Skeletal muscle tissue (tissue), 3 donors: ENCODE measurements at regions not wholly inside any gene's neighbourhood (a gene's known extent, or its start where the extent isn't known, plus 50 kb on each side); places are given as distances from the start of the nearest gene placed in this dataset.

ENCODE experiments used
- H3K27ac ChIP-seq: one replicate; pipeline ENCODE4 v1.7.0; 2013; ENCODE audit warnings: mild to moderate bottlenecking, low read depth, low read length, inconsistent platforms
- H3K27me3 ChIP-seq, 3 donors: one replicate each; pipeline ENCODE4 v1.7.0; 2013; ENCODE audit warnings: low read length in 3 of 3; ENCODE audit not compliant: control insufficient read depth in 3 of 3, insufficient read depth in 3 of 3
- H3K36me3 ChIP-seq, 3 donors: one replicate each; pipeline ENCODE4 v1.7.0; 2013; ENCODE audit warnings: low read length in 3 of 3; ENCODE audit not compliant: control insufficient read depth in 3 of 3, insufficient read depth in 3 of 3
- H3K4me1 ChIP-seq, 3 donors: one replicate each; pipeline ENCODE4 v1.7.0; 2013; ENCODE audit warnings: low read length in 3 of 3, mild to moderate bottlenecking in 3 of 3; ENCODE audit not compliant: control insufficient read depth in 3 of 3, insufficient read depth in 3 of 3
- H3K4me3 ChIP-seq, 3 donors: one replicate each; pipeline ENCODE4 v1.7.0; 2013; ENCODE audit warnings: low read length in 3 of 3
- H3K9ac ChIP-seq, 3 donors: one replicate each; pipeline ENCODE4 v1.7.0; 2013; ENCODE audit warnings: low read length in 3 of 3, mild to moderate bottlenecking in 3 of 3, moderate library complexity in 2 of 3, low read depth in 1 of 3
- H3K9me3 ChIP-seq, 3 donors: one replicate each; pipeline ENCODE4 v1.7.0; 2013; ENCODE audit warnings: low read length in 3 of 3; ENCODE audit not compliant: control insufficient read depth in 3 of 3
- donor health status: Osteomylitis.

GRCh38 chr13:106691861-106692260 lies 123.9 kb upstream of the ARGLU1 start:
- no peak overlapping the region for H3K27ac ChIP-seq
- H3K9me3 ChIP-seq: no peaks in the 10 kb centered on the region
- no peaks in the 10 kb centered on the region for H3K27me3 ChIP-seq
- H3K4me3 ChIP-seq: no peak overlapping the region
- no peak overlapping the region for H3K9ac ChIP-seq
- no peaks in the 10 kb centered on the region for H3K4me1 ChIP-seq
- H3K36me3 ChIP-seq: no peaks in the 10 kb centered on the region

- no peaks in the 10 kb centered on the region for H3K36me3 ChIP-seq
- H3K9ac ChIP-seq: no peak overlapping the region
- H3K27me3 ChIP-seq: no peaks in the 10 kb centered on the region
- no peak overlapping the region for H3K4me3 ChIP-seq
- H3K9me3 ChIP-seq: no peaks in the 10 kb centered on the region
- no peaks in the 10 kb centered on the region for H3K4me1 ChIP-seq
- no peak overlapping the region for H3K27ac ChIP-seq
Observed at GRCh38 chr13:106691341-106691740, 123.4 kb upstream of the ARGLU1 start.

- Histone ChIP-seq H3K36me3 (no peaks in the 10 kb centered on the region), H3K4me1 (no peaks in the 10 kb centered on the region), H3K4me3 (no peak overlapping the region), H3K9me3 (no peaks in the 10 kb centered on the region), H3K27me3 (no peaks in the 10 kb centered on the region), H3K9ac (no peak overlapping the region), H3K27ac (peak overlapping the region; percentile 28)
Observed at GRCh38 chr13:106690779-106691178, 122.8 kb upstream of the ARGLU1 start.

GRCh38 chr13:106689906-106690305 lies 122.0 kb upstream of the ARGLU1 start:
- no peaks in the 10 kb centered on the region for H3K4me1 ChIP-seq
- H3K4me3 ChIP-seq: no peak overlapping the region
- H3K27me3 ChIP-seq: no peaks in the 10 kb centered on the region
- no peak overlapping the region for H3K27ac ChIP-seq
- no peaks in the 10 kb centered on the region for H3K36me3 ChIP-seq
- H3K9ac ChIP-seq: no peak overlapping the region
- H3K9me3 ChIP-seq: no peaks in the 10 kb centered on the region

- H3K27me3 ChIP-seq: no peaks in the 10 kb centered on the region
- H3K9me3 ChIP-seq: no peaks in the 10 kb centered on the region
Observed at GRCh38 chr13:106688940-106689339, 121.0 kb upstream of the ARGLU1 start.

GRCh38 chr13:106686163-106686562 lies 118.2 kb upstream of the ARGLU1 start:
- no peaks in the 10 kb centered on the region for H3K4me1 ChIP-seq
- no peak overlapping the region for H3K9ac ChIP-seq
- no peaks in the 10 kb centered on the region for H3K9me3 ChIP-seq
- H3K27me3 ChIP-seq: no peaks in the 10 kb centered on the region
- no peak overlapping the region for H3K4me3 ChIP-seq
- H3K27ac ChIP-seq: no peak overlapping the region
- no peaks in the 10 kb centered on the region for H3K36me3 ChIP-seq

More at GRCh38 chr13:106688940-106689339, 121.0 kb upstream of the ARGLU1 start:
- Histone ChIP-seq H3K27ac (no peak overlapping the region), H3K36me3 (no peaks in the 10 kb centered on the region), H3K4me1 (no peaks in the 10 kb centered on the region), H3K4me3 (no peak overlapping the region), H3K9ac (no peak overlapping the region)

- Histone ChIP-seq H3K27me3 (no peaks in the 10 kb centered on the region), H3K9ac (no peak overlapping the region), H3K4me3 (no peak overlapping the region), H3K4me1 (no peaks in the 10 kb centered on the region), H3K9me3 (no peaks in the 10 kb centered on the region), H3K36me3 (no peaks in the 10 kb centered on the region), H3K27ac (no peak overlapping the region)
Observed at GRCh38 chr13:106685143-106685542, 117.2 kb upstream of the ARGLU1 start.

- Histone ChIP-seq H3K4me1 (no peaks in the 10 kb centered on the region), H3K9ac (no peak overlapping the region), H3K9me3 (no peaks in the 10 kb centered on the region), H3K4me3 (no peak overlapping the region), H3K27me3 (no peaks in the 10 kb centered on the region), H3K27ac (no peak overlapping the region), H3K36me3 (no peaks in the 10 kb centered on the region)
Observed at GRCh38 chr13:106683918-106684317, 116.0 kb upstream of the ARGLU1 start.

GRCh38 chr13:106683179-106683578 lies 115.2 kb upstream of the ARGLU1 start:
- Histone ChIP-seq H3K27me3 (no peaks in the 10 kb centered on the region), H3K36me3 (no peaks in the 10 kb centered on the region), H3K9ac (no peak overlapping the region), H3K4me3 (no peak overlapping the region), H3K4me1 (no peaks in the 10 kb centered on the region), H3K27ac (no peak overlapping the region), H3K9me3 (no peaks in the 10 kb centered on the region)

- no peak overlapping the region for H3K9ac ChIP-seq
- no peaks in the 10 kb centered on the region for H3K9me3 ChIP-seq
- H3K36me3 ChIP-seq: no peaks in the 10 kb centered on the region
- no peak overlapping the region for H3K27ac ChIP-seq
- no peak overlapping the region for H3K4me3 ChIP-seq
- H3K27me3 ChIP-seq: no peaks in the 10 kb centered on the region
- no peaks in the 10 kb centered on the region for H3K4me1 ChIP-seq
Observed at GRCh38 chr13:106681997-106682396, 114.1 kb upstream of the ARGLU1 start.

- Histone ChIP-seq H3K9me3 (no peaks in the 10 kb centered on the region), H3K27ac (no peak overlapping the region), H3K4me1 (no peaks in the 10 kb centered on the region), H3K36me3 (no peaks in the 10 kb centered on the region), H3K4me3 (no peak overlapping the region), H3K9ac (no peak overlapping the region), H3K27me3 (no peaks in the 10 kb centered on the region)
Observed at GRCh38 chr13:106681536-106681935, 113.6 kb upstream of the ARGLU1 start.
